Esophagus squamous epithelium (tissue), 4 donors: ENCODE measurements at regions not wholly inside any gene's neighbourhood (a gene's known extent, or its start where the extent isn't known, plus 50 kb on each side); places are given as distances from the start of the nearest gene placed in this dataset.

ENCODE experiments used
- CTCF ChIP-seq, 6 experiments: fragments of 450-650 bp in 4 of 6; fragments of 200-600 bp in 2 of 6; sonication (generic) in 2 of 6; IDR thresholded peaks; one replicate each; pipeline ENCODE4 v1.5.1; 2016 to 2019; ENCODE audit warnings: antibody characterized with exemption in 6 of 6, mild to moderate bottlenecking in 4 of 6, moderate library complexity in 4 of 6
- POLR2A ChIP-seq, 4 donors: fragments of 450-650 bp; IDR thresholded peaks; one replicate each; pipeline ENCODE4 v1.6.1; 2017; ENCODE audit warnings: antibody characterized with exemption in 4 of 4, mild to moderate bottlenecking in 4 of 4, moderate library complexity in 3 of 4

GRCh38 chr18:45174629-45175136, 440.6 kb upstream of the SLC14A2 start:
- TF ChIP-seq CTCF (IDR thresholded peaks at IDR 0.05) (no peak), POLR2A (IDR thresholded peaks at IDR 0.05) (no peak)
